ENCODE measurements at regions not wholly inside any gene's neighbourhood (a gene's known extent, or its start where the extent isn't known, plus 50 kb on each side); places are given as distances from the start of the nearest gene placed in this dataset.

DNA sequence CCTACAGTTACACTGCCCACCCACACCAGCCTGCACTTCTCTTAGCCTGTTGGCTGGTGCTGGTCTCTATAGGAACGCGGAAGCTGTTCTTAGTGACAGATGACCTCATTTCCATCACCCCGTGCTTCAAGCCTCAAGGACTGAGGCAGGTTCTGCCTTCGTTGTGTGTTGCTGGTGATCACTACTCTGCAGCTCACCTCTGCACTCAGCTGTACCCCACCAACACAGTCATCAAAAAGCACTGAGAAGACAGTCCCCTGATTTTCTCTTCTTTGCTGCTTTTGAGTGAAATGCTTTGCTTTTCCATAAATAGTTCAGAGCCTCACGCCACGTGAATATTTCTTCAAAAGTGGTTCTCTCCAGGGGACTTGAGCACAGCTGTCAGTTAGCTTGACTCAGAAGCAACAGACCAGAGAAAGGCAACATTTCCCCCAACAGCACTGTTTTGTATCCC is 225.7 kb upstream of the CCDC150 start:
- TF ChIP-seq, protein P1, sequence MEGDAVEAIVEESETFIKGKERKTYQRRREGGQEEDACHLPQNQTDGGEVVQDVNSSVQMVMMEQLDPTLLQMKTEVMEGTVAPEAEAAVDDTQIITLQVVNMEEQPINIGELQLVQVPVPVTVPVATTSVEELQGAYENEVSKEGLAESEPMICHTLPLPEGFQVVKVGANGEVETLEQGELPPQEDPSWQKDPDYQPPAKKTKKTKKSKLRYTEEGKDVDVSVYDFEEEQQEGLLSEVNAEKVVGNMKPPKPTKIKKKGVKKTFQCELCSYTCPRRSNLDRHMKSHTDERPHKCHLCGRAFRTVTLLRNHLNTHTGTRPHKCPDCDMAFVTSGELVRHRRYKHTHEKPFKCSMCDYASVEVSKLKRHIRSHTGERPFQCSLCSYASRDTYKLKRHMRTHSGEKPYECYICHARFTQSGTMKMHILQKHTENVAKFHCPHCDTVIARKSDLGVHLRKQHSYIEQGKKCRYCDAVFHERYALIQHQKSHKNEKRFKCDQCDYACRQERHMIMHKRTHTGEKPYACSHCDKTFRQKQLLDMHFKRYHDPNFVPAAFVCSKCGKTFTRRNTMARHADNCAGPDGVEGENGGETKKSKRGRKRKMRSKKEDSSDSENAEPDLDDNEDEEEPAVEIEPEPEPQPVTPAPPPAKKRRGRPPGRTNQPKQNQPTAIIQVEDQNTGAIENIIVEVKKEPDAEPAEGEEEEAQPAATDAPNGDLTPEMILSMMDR (IDR thresholded peaks at IDR 0.05; ENCODE audit: poor library complexity) = no peak
- TF ChIP-seq EZH2 (IDR thresholded peaks at IDR 0.05; ENCODE audit: borderline replicate concordance) = no peak
- no peak for TF ChIP-seq EZH2phosphoT487 (IDR thresholded peaks at IDR 0.05; ENCODE audit: low read depth, severe bottlenecking, unreplicated experiment)

All from hepatocyte (in vitro differentiated cells).